ENCODE measurements at regions not wholly inside any gene's neighbourhood (a gene's known extent, or its start where the extent isn't known, plus 50 kb on each side); places are given as distances from the start of the nearest gene placed in this dataset.

DNA sequence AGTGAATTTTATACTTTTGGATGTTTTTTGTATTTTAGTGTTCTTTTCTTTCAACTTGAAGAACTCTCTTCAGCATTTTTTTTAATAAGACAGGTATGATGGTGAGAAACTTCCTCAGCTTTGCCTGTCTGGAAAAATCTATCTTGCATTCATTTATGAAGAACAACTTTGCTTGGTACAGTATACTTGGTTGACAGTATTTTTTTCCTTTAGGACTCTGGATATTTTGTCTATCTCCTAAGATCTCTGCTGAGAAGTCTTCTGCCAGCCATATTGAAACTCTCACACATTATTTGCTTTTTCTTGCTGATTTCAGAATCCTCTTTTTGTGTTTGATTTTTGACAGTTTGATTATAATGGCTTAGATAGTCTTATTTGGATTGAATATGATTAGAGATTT is 405.0 kb upstream of the GHITM start:
- TF ChIP-seq, protein P1, sequence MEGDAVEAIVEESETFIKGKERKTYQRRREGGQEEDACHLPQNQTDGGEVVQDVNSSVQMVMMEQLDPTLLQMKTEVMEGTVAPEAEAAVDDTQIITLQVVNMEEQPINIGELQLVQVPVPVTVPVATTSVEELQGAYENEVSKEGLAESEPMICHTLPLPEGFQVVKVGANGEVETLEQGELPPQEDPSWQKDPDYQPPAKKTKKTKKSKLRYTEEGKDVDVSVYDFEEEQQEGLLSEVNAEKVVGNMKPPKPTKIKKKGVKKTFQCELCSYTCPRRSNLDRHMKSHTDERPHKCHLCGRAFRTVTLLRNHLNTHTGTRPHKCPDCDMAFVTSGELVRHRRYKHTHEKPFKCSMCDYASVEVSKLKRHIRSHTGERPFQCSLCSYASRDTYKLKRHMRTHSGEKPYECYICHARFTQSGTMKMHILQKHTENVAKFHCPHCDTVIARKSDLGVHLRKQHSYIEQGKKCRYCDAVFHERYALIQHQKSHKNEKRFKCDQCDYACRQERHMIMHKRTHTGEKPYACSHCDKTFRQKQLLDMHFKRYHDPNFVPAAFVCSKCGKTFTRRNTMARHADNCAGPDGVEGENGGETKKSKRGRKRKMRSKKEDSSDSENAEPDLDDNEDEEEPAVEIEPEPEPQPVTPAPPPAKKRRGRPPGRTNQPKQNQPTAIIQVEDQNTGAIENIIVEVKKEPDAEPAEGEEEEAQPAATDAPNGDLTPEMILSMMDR (IDR thresholded peaks at IDR 0.05; ENCODE audit: insufficient read depth, low read depth, low read length) = no peak
- TF ChIP-seq EZH2 (IDR thresholded peaks at IDR 0.05; ENCODE audit: insufficient read depth, low read length) = no peak
